Motor neuron (in vitro differentiated cells): ENCODE measurements at regions not wholly inside any gene's neighbourhood (a gene's known extent, or its start where the extent isn't known, plus 50 kb on each side); places are given as distances from the start of the nearest gene placed in this dataset.

Experiments used
- ATAC-seq, 8 experiments: fragments of 200-7000 bp; cut with Tn5 transposase; replicated peaks in 6 of 8; 2 replicates each; pipeline ENCODE4 v1.8.0; 2021; ENCODE audit warnings: mild to moderate bottlenecking in 8 of 8, moderate library complexity in 8 of 8
- H3K27ac ChIP-seq, 2 donors: fragments of 250-450 bp; sonication (Bioruptor Pico); 2 replicates each; pipeline ENCODE4 v1.9.0; 2021; ENCODE audit warnings: antibody characterized with exemption in 2 of 2, mild to moderate bottlenecking in 2 of 2, moderate library complexity in 1 of 2
- H3K4me1 ChIP-seq, 2 donors: fragments of 250-450 bp; sonication (Bioruptor Pico); replicated peaks in 1 of 2; 2 replicates each; pipeline ENCODE4 v1.6.1; 2021; ENCODE audit warnings: antibody characterized with exemption in 2 of 2, mild to moderate bottlenecking in 2 of 2, moderate library complexity in 1 of 2
- H3K4me3 ChIP-seq, 5 donors: fragments of 250-450 bp; sonication (Bioruptor Pico); 2 replicates each; pipeline ENCODE4 v1.9.0; 2021; ENCODE audit warnings: antibody characterized with exemption in 5 of 5, mild to moderate bottlenecking in 5 of 5, moderate library complexity in 4 of 5
- WGBS, 10 experiments: fragments of 450-650 bp; shearing (Covaris generic); methylation state at CpG; one replicate each; pipeline ENCODE4 v1.0.0; 2022; 5-methylcytosine and 5-hydroxymethylcytosine counted together
- in situ Hi-C, 9 experiments: fragments of 400-800 bp; cut with MboI; loops; one replicate each; pipeline ENCODE4 v1.15.0; 2021; ENCODE audit warnings: low sequenced_read_pairs in 9 of 9, low pct_unique_long_range_greater_than_20kb in 2 of 9; ENCODE audit not compliant: unreplicated experiment in 9 of 9

DNA sequence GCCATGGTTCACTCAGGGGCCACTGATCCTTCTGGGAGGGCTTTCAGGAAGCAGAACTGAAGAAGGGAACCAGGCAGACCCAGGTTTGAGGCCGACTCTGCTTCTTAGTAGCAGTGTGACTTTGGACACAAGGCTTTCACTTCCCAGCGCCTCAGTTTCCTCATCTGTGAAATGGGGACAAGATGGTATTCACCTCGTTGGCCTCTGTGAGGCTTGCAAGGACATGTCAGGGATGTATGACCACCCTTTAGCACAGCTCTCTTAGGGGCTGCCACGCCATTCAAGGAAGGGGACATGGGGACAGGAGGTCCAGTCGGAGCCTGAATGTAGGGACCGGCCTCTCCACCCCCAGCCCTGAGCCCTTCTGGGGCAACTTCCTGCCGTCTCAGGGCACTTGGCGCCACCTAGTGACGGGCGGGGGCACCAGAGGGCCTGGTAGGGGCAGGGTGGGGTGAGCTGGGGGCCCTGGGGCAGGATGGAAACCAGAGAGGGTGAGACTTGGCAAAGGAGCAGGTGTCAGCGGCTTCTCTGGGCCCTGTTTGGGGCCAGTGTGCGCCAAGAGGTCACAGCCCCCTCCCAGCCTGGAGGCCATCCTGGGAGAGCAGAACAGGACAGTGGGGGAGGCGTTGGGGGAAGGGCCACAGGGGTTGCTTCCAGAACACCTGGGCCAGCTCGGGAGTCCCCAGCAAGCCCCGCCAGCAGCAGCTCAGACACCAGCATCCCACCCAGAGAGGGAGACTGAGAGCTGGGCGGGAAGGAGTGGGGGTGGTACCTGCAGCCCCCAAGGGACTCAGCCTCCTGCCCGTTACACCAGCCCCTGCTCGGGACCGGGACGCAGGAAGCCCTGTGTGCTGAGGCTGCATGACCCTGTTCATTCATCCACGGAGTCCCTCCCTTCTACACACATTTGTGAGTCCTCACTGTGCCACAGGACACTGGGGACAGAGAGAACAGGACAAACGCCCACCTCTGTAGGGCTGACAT lies 102.5 kb upstream of the TARDBP start:
- H3K4me1 ChIP-seq = peaks cover 42 to 47% of the 10 kb centered on the region in 2 donors
- ATAC-seq = peak; percentile 17 to 95 (median 51)

DNA sequence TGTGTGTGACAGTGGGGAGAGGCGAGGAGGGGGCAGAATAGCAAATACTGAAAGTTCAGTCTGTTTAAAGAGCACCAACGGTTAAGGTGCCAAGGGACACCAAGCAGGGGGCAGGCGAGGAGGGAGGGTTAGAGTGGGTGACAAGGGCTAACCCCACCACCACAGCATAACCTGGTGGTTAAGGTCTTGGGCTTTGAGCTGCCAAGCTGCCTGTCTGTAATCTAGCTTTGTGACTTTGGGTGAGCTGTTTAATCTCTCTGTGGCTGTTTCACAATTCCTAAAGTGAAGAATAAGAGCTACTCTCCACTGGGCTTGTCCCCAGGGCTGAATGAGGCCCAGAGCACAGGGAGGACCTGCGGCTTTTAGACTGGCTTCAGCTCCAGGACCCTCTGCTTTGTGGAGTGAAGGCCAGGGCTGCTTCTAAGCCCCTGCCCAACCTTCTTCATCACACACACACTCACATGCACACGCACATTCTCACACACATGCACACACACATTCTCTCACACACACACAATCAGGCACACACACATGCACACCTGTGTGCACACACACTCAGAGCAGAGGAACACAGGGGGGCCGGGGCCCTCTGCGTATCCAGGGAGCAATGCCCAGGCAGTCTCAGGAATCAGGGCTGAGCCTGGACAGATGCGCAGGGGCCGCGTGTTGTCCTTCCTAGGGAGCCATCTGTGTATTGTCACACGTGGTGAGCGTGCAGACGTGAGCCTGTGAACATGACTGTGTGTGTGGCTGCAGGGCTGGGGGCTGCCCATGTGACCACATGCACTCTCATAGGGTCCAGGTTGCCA lies 101.6 kb upstream of the TARDBP start:
- H3K27ac ChIP-seq = peak overlapping the region; percentile 5 to 28
- in situ Hi-C loops = no loop called here
- peaks cover 36 to 38% of the 10 kb centered on the region in 2 donors for H3K4me1 ChIP-seq
- no peak overlapping the region for H3K4me3 ChIP-seq
- 60 to 100% (median 73%) methylated on average over 1 to 11 of the region's 13 CpGs; no CpG with 5 or more reads in 1 of the 10 experiments for WGBS, 10 experiments
- peak in 5 of 8 experiments; percentile 64 to 78 (median 73) for ATAC-seq

More for the DNA sequence above, 102.5 kb upstream of the TARDBP start:
- in situ Hi-C loops = no loop called here
- Histone ChIP-seq H3K27ac (no peak overlapping the region), H3K4me3 (no peak overlapping the region)
- WGBS, 10 experiments = 0 to 83% (median 58%) methylated on average over 1 to 6 of the region's 22 CpGs; no CpG with 5 or more reads in 3 of the 10 experiments

DNA sequence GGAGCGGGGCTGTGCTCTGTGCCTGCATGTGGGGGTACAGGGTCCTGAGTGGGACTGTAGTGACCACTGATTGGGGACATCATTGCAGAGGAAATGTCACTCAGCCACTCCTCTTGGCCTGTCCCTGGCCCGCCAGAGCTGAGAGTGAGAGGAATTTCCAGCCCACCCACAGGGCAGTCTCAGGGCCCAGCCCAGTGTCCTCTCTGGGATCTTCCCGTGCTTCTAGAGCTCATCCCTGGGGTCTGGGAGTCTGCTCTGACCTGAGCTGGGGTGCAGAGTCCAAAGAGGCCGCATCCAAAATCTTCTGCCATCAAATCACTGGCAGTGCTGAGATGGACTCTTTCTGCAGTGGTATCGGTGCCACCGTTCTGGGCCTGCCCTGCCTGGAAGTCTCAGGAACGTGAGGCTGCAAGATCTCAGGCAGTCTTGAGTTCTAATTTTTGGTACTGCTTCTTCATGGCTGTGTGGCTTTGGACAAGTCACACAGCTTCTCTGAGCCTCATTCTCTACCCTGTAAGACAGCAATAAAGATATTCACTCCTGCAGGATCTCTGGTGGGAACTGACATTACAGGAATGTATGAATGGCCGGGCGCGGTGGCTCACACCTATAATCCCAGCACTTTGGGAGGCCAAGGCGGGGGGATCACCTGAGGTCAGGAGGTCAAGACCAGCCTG lies 100.8 kb upstream of the TARDBP start:
- Histone ChIP-seq H3K4me1 (peaks cover 31 to 33% of the 10 kb centered on the region in 2 donors), H3K27ac (no peak overlapping the region), H3K4me3 (no peak overlapping the region)
- in situ Hi-C loops = no loop called here
- no peak for ATAC-seq
- WGBS, 10 experiments = 69 to 100% (median 83%) methylated on average over 1 to 11 of the region's 11 CpGs; no CpG with 5 or more reads in 3 of the 10 experiments

DNA sequence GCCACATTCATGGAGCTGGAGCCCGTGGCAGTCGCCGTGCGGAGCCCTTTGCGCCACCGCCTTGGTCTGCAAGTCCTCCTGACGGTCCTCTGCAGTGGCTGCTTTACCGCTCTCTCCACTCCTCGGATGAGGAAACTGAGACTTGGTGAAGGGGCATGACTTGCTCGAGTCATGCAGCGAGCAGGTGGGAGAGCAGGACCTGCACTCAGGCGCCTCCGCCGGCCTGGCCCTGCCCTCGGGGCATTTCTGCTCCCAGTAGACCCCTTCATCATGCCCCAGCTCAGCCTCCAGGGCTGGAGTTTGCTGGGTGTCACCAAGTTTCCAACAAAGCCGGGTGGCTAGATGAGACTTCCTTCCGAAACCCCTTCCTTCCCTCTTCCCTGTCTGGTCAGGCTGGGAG lies 100.0 kb upstream of the TARDBP start:
- WGBS, 10 experiments = 0 to 100% (median 85%) methylated on average over 1 to 16 of the region's 17 CpGs; no CpG with 5 or more reads in 3 of the 10 experiments
- Histone ChIP-seq H3K4me3 (no peak overlapping the region), H3K27ac (no peak overlapping the region), H3K4me1 (peaks cover 22 to 25% of the 10 kb centered on the region in 2 donors)
- no peak for ATAC-seq
- in situ Hi-C loops = no loop called here

DNA sequence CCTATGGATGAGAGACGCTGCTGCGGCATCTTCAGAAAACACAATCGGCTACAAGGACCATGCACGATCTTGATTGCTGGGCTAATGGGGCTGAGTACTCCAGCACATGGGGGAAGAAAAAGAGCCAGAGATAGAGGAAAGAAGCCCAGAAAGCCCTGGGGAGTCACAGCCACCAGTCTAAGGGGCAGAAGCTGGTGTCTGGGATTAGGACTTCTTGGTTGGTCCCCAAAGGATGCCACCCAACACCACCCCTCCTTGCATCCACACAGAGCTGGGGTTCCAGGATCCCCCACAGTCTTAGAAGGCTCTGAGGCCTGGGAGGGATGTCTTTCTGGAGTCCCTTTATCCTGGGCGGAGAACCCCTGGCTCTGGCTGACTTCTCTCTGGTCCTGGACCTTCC lies 98.4 kb upstream of the TARDBP start:
- Histone ChIP-seq H3K27ac (no peak overlapping the region), H3K4me1 (peaks cover 17 to 20% of the 10 kb centered on the region in 2 donors), H3K4me3 (no peak overlapping the region)
- 75 to 93% (median 85%) methylated on average over 2 to 5 of the region's 5 CpGs; no CpG with 5 or more reads in 5 of the 10 experiments for whole genome bisulfite sequencing, 10 experiments
- in situ Hi-C loops = no loop called here
- ATAC-seq = no peak

DNA sequence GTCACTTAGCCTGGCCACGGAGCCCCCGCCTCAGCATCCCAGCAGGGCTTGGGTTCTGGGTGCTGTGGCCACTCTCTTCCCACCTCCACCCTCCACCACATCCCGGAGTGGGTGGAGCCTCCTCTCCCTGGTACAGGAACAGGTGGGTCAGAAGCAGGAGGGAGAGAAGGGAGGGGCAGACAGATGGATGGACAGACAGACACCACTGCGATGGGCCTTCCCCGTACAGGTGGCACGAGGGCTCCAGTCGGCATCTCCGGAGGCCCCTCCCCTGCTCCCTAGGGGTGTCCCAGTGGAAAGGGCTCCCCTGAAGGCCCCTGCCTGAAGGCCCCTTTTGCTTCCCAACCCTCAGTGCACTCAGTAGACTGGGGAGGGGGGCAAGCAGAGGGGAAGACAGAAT lies 96.9 kb upstream of the TARDBP start:
- peaks cover 9 to 11% of the 10 kb centered on the region in 2 donors for H3K4me1 ChIP-seq
- ATAC-seq = no peak
- 60 to 80% (median 69%) methylated on average over 1 to 8 of the region's 8 CpGs; no CpG with 5 or more reads in 3 of the 10 experiments for WGBS, 10 experiments
- H3K27ac ChIP-seq = no peak overlapping the region
- no peak overlapping the region for H3K4me3 ChIP-seq
- in situ Hi-C loops = no loop called here

DNA sequence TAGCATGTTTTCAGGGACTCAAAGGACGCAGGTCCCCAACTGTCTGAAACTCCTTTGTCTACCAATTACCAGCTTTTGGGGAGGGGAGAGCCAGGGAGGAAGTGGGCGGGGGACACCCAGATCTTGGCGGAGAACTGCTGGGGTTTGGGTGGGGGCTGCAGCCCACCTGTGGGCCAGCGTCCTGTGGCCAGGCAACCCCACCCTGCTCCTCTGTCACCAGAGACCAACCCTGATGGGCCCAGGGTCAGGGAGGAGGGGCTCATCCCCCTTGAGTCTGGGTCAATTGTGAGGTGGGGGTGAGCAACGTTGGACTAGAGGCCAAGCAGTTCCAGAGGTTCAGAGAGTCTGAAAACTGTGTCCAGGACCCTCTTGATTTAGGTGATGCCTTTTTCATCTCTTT lies 96.1 kb upstream of the TARDBP start:
- Histone ChIP-seq H3K27ac (no peak overlapping the region), H3K4me1 (peaks cover 1 to 4% of the 10 kb centered on the region in 2 donors), H3K4me3 (no peak overlapping the region)
- 0 to 100% (median 74%) methylated on average over 1 to 4 of the region's 5 CpGs; no CpG with 5 or more reads in 5 of the 10 experiments for WGBS, 10 experiments
- in situ Hi-C loops = no loop called here
- ATAC-seq = no peak

DNA sequence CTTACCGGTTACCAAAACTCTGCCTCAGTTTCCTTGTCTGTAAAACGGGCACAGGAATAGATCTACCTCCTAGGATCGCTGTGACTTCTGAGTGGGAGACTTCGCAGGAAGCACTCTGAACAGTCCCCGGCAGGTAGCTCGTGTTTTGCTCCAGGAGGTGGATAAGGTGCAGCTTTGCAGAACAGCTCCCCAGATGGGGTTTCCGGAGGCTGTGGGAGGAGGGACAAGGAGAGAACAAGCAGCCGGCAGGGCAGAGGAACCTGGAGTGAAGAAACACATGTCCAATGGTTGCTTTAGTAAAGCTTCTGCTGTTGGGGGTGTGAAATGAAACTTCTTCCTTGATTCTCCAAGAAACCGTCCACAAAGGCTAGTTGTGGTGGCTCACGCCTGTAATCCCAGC lies 95.5 kb upstream of the TARDBP start:
- Histone ChIP-seq H3K4me1 (no peaks in the 10 kb centered on the region), H3K4me3 (no peak overlapping the region), H3K27ac (no peak overlapping the region)
- 39 to 100% (median 77%) methylated on average over 1 to 10 of the region's 10 CpGs for WGBS, 10 experiments
- ATAC-seq = no peak
- in situ Hi-C loops = no loop called here

DNA sequence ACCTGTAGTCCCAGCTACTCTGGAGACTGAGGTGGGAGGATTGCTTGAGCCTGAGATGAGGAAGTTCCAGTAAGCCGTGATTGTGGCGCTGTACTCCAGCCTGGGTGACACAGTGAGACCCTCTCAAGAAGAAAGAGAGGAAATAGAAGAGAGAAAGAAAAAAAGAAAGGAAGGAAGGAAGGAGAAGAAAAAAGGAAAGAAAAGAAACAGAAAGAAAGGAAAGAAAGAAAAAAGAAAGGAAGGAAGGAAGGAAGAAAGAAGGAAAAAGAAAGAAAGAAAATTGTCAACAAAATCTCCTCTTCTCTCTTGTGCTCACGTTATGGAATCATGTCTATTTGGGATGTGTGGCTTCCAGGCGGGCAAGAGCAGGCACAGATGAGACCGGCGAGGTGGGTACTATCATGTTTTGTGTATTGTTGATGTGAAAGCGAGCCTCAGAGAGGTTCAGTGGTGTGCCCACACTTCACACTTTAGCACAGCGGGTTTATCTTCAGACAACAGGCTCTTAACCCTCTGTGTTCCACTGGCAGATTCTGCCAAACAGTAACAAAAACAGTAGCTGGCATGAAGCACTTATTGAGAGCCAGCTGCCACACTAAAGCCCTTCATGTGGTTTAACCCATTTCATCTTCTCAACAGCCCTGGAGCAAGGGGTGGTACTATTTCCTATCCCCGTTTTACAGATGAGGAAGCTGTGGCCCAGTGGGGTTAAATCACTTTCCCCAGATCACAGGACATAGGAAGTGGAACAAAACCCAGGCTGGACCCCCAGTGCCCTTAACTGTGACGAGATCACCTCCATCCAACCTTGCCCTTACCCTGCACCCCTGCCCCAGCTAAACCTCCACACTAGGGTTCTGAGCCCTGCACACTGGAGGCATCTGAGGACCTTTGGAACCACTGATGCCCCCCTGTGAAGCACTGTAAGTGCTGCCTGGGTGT lies 94.7 kb upstream of the TARDBP start:
- H3K27ac ChIP-seq = no peak overlapping the region
- 25 to 83% (median 71%) methylated on average over 5 to 10 of the region's 10 CpGs for WGBS, 10 experiments
- no peaks in the 10 kb centered on the region for H3K4me1 ChIP-seq
- no peak overlapping the region for H3K4me3 ChIP-seq
- in situ Hi-C loops = no loop called here
- ATAC-seq = no peak

DNA sequence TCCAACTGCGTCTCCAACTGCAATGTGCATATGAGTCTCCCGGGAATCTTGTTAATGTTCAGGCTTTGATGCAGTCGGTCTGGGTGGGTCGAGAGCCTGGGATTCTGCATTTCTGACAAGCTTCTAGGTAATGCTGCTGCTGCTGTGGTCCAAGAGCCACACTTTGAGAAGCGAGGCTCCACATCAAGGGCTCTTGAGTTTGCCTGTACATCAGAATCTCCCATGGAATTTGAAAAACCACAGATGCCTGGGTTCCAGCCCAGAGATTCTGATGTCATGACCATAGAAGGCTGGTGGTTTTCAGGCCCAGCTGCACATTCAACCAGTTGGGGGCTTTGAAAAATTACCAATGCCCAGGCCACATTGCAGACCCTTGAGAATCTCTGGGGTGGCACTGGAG lies 93.9 kb upstream of the TARDBP start:
- 0 to 100% (median 51%) methylated on average over 1 to 5 of the region's 5 CpGs; no CpG with 5 or more reads in 3 of the 10 experiments for WGBS, 10 experiments
- Histone ChIP-seq H3K4me1 (no peaks in the 10 kb centered on the region), H3K4me3 (no peak overlapping the region), H3K27ac (no peak overlapping the region)
- in situ Hi-C loops = no loop called here
- peak in 1 of 8 experiments; percentile 21 for ATAC-seq

DNA sequence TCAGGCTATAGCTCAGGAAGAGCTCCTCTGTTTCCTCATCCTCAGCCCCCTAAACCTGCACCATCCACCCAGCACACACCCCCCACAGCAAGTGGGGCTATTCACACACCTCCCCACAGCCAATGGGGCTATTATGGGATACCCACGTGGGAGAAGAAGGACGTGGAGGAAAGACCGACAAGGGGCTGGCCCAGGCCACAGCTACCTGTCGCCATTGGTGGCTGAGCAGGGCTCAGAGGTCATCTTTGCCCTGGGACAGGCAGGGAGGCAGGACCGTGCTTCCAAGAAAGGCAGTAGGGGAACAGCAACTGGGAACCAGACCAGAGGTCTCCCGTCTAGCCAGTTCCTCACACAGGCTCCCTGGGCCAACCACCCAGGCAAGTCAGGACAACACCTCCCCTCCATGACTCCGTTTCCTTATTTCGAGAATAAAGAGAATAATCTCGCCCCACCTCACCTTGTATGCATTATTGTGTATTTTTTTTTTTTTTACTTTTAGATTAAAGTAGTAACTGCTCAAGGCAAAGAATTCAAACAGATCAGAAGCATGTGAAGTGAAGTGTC lies 92.3 kb upstream of the TARDBP start:
- WGBS, 10 experiments = 19 to 100% (median 75%) methylated on average over 2 to 8 of the region's 9 CpGs; no CpG with 5 or more reads in 1 of the 10 experiments
- no peaks in the 10 kb centered on the region for H3K4me1 ChIP-seq
- no peak overlapping the region for H3K4me3 ChIP-seq
- H3K27ac ChIP-seq = no peak overlapping the region
- in situ Hi-C loops = no loop called here
- ATAC-seq = no peak
